GM12878 (cell line): ENCODE measurements at regions not wholly inside any gene's neighbourhood (a gene's known extent, or its start where the extent isn't known, plus 50 kb on each side); places are given as distances from the start of the nearest gene placed in this dataset.

Source experiments
- ATAC-seq: fragments of 200-7000 bp; cut with Tn5 transposase; 3 replicates; pipeline ENCODE4 v1.9.1; 2020; ENCODE audit warnings: mild to moderate bottlenecking, moderate library complexity
- BruUV-seq: library from RNA; stranded (reverse); fragments of 400-500 nt; replicated peaks from 2 replicates; lab custom pipeline; 2021; lab: Mats Ljungman, UMichigan
- CTCF ChIA-PET: fragments of 300-600 bp; sonication (Branson Sonifier 250); formaldehyde crosslinking; extraction: SDS; loops from one replicate; lab custom pipeline; 2021; ENCODE audit warnings: inconsistent platforms; lab: Yijun Ruan, JAX
- POLR2A ChIA-PET: fragments of 350-600 bp; formaldehyde crosslinking; extraction: SDS; loops from one replicate; lab custom pipeline; 2021; ENCODE audit warnings: inconsistent platforms; lab: Charles Lee
- RAD21 ChIA-PET: fragments of 300-600 bp; sonication (Branson Sonifier 250); formaldehyde crosslinking; loops from one replicate; lab custom pipeline; 2023; ENCODE audit warnings: antibody characterized with exemption; ENCODE audit not compliant: unreplicated experiment; lab: Charles Lee
- SMC1A ChIA-PET: fragments of 300-600 bp; sonication (Branson Sonifier 250); formaldehyde crosslinking; loops from one replicate; lab custom pipeline; 2023; ENCODE audit not compliant: unreplicated experiment, uncharacterized antibody; lab: Charles Lee
- DNase-seq: peaks from one replicate; pipeline ENCODE4 v3.0.0-alpha.2; 2011; ENCODE audit warnings: low read depth, low spot score
- FAIRE-seq: peaks from 3 replicates; lab custom pipeline; 2011; peaks lifted over from hg19 to GRCh38; lab: Jason Lieb, UNC
- H2AFZ ChIP-seq: 2 replicates; pipeline ENCODE4 v1.6.0; 2011; ENCODE audit warnings: low read depth, low read length, control low read depth; ENCODE audit not compliant: control insufficient read depth
- H3K27ac ChIP-seq: 2 replicates; pipeline ENCODE4 v1.5.1; 2011; ENCODE audit warnings: control low read depth; ENCODE audit not compliant: control insufficient read depth, insufficient read depth
- H3K27me3 ChIP-seq, 2 experiments: replicated peaks in 1 of 2; 2 replicates each; pipeline versions ENCODE4 v1.6.0 to v1.6.1; 2011; ENCODE audit warnings: low read length in 1 of 2; ENCODE audit not compliant: control insufficient read depth in 2 of 2, insufficient read depth in 2 of 2
- H3K36me3 ChIP-seq, 2 experiments: 2 replicates each; pipeline ENCODE4 v1.5.1; 2011; ENCODE audit warnings: low read length in 1 of 2; ENCODE audit not compliant: control insufficient read depth in 2 of 2, insufficient read depth in 2 of 2
- H3K4me1 ChIP-seq: 2 replicates; pipeline ENCODE4 v1.6.1; 2011; ENCODE audit warnings: mild to moderate bottlenecking, low read length, moderate library complexity, mixed read lengths; ENCODE audit not compliant: control insufficient read depth, insufficient read depth
- H3K4me2 ChIP-seq: 2 replicates; pipeline ENCODE4 v1.6.0; 2011; ENCODE audit warnings: control low read depth; ENCODE audit not compliant: control insufficient read depth, insufficient read depth
- H3K4me3 ChIP-seq: fragments of 200-600 bp; sonication (generic); 2 replicates; pipeline ENCODE4 v1.5.1; 2016
- H3K79me2 ChIP-seq: 2 replicates; pipeline ENCODE4 v1.6.0; 2011; ENCODE audit warnings: low read length; ENCODE audit not compliant: control insufficient read depth, insufficient read depth
- H3K9ac ChIP-seq: 2 replicates; pipeline ENCODE4 v1.8.0; 2011; ENCODE audit warnings: low read length, control low read depth, mixed read lengths; ENCODE audit not compliant: control insufficient read depth, insufficient read depth
- H3K9me3 ChIP-seq: replicated peaks from 3 replicates; pipeline ENCODE4 v1.5.1; 2011; ENCODE audit warnings: mild to moderate bottlenecking, low read length; ENCODE audit not compliant: control insufficient read depth, insufficient read depth
- H4K20me1 ChIP-seq: 2 replicates; pipeline ENCODE4 v1.6.0; 2011; ENCODE audit not compliant: control insufficient read depth, insufficient read depth
- CUX1 ChIP-seq: IDR thresholded peaks from 2 replicates; pipeline ENCODE4 v1.6.1; 2012; ENCODE audit warnings: improper control_type of control experiment, low read depth, low read length; ENCODE audit not compliant: insufficient replicate concordance
- EED ChIP-seq: sonication (generic); IDR thresholded peaks from 2 replicates; pipeline ENCODE4 v1.6.1; 2016; ENCODE audit warnings: antibody characterized with exemption, low read depth
- GABPA ChIP-seq: IDR thresholded peaks from 2 replicates; pipeline ENCODE4 v1.6.1; 2014; ENCODE audit warnings: antibody characterized with exemption, low read depth, mild to moderate bottlenecking, inconsistent platforms
- HDGF ChIP-seq: fragments of 450-650 bp; IDR thresholded peaks from 2 replicates; pipeline ENCODE4 v1.6.1; 2016; ENCODE audit warnings: antibody characterized with exemption
- IKZF2 ChIP-seq, 2 experiments: fragments of 450-650 bp; IDR thresholded peaks; 2 replicates each; pipeline ENCODE4 v1.6.1; 2017; ENCODE audit warnings: mild to moderate bottlenecking in 2 of 2, moderate library complexity in 2 of 2
- KAT2A ChIP-seq: conservative IDR thresholded peaks from 2 replicates; pipeline ENCODE4 v1.6.1; 2011; ENCODE audit warnings: low read depth, low read length; ENCODE audit not compliant: control insufficient read depth
- MEF2A ChIP-seq: IDR thresholded peaks from 2 replicates; pipeline ENCODE4 v1.6.1; 2011; ENCODE audit warnings: low read depth, mild to moderate bottlenecking, low read length, moderate library complexity; ENCODE audit not compliant: insufficient read depth
- NFYA ChIP-seq: IDR thresholded peaks from 2 replicates; pipeline ENCODE4 v1.6.1; 2011; ENCODE audit warnings: low read depth, mild to moderate bottlenecking, low read length, improper control_type of control experiment, borderline replicate concordance
- NR2C2 ChIP-seq: IDR thresholded peaks from 2 replicates; pipeline ENCODE4 v1.6.1; 2011; ENCODE audit warnings: borderline replicate concordance, low read depth; ENCODE audit not compliant: control insufficient read depth, insufficient read length
- PBX3 ChIP-seq: IDR thresholded peaks from 2 replicates; pipeline ENCODE4 v1.6.1; 2011; ENCODE audit warnings: mild to moderate bottlenecking, low read depth, low read length, moderate library complexity; ENCODE audit not compliant: insufficient replicate concordance
- SPI1 ChIP-seq: IDR thresholded peaks from 2 replicates; pipeline ENCODE4 v1.6.1; 2011; ENCODE audit warnings: low read depth, mild to moderate bottlenecking, low read length, moderate library complexity, borderline replicate concordance; ENCODE audit not compliant: insufficient read depth
- USF1 ChIP-seq: IDR thresholded peaks from 2 replicates; pipeline ENCODE4 v1.6.1; 2011; ENCODE audit warnings: borderline replicate concordance, low read depth, mild to moderate bottlenecking, moderate library complexity, mixed read lengths, low read length; ENCODE audit not compliant: insufficient read depth; ENCODE audit errors: extremely low read length
- ZSCAN29 ChIP-seq: fragments of 450-650 bp; IDR thresholded peaks from 2 replicates; pipeline ENCODE4 v1.6.1; 2017; ENCODE audit warnings: mild to moderate bottlenecking, moderate library complexity
- WGBS: methylation state at CpG from one replicate; pipeline ENCODE4 v1.1.6; 2016; ENCODE audit warnings: low lambda C conversion rate; ENCODE audit not compliant: insufficient replicate concordance, insufficient coverage; ENCODE audit errors: missing lambda C conversion rate; 5-methylcytosine and 5-hydroxymethylcytosine counted together
- in situ Hi-C: fragments of 300-500 bp; cut with MboI; formaldehyde crosslinking; loops from 9 replicates; pipeline ENCODE4 v1.14.3; 2018; ENCODE audit warnings: mixed read lengths
- intact Hi-C: fragments of 100-400 bp; cut with micrococcal nuclease; formaldehyde crosslinking; loops from one replicate; pipeline ENCODE4 v1.14.2; 2022; ENCODE audit not compliant: unreplicated experiment

GRCh38 chr12:60724984-60725383 is 1129.2 kb downstream of the SLC16A7 start (continued):
- TF ChIP-seq CUX1 = no peak
- TF ChIP-seq MEF2A = no peak
- no peak for TF ChIP-seq EED
- no peak for TF ChIP-seq HDGF
- TF ChIP-seq NR2C2 = no peak
- no peak for TF ChIP-seq PBX3
- no peak for TF ChIP-seq ZSCAN29

- CTCF ChIA-PET = no interaction called here
These were observed 1156.8 kb downstream of the SLC16A7 start for GRCh38 chr12:60752589-60752988.

More at GRCh38 chr12:60752589-60752988, 1156.8 kb downstream of the SLC16A7 start:
- no TSS peak for BruUV-seq
- in situ Hi-C loops = no loop called here
- intact Hi-C loops = no loop called here
- Histone ChIP-seq H3K4me1 (no peaks in the 10 kb centered on the region), H3K4me2 (no peak overlapping the region), H3K79me2 (no peaks in the 10 kb centered on the region), H3K4me3 (no peak overlapping the region), H3K27ac (no peak overlapping the region), H3K27me3 (no peaks in the 10 kb centered on the region), H3K9me3 (no peaks in the 10 kb centered on the region), H2AFZ (no peak overlapping the region), H3K36me3 (no peaks in the 10 kb centered on the region), H3K9ac (no peak overlapping the region), H4K20me1 (no peaks in the 10 kb centered on the region)
- TF ChIP-seq USF1 (no peak), NFYA (no peak), KAT2A (no peak), GABPA (no peak), SPI1 (peak; percentile 93), IKZF2 (IDR thresholded peaks at IDR 0.05) (no peak)
- RAD21 ChIA-PET = no interaction called here
- ATAC-seq (peak; percentile 98), DNase-seq (no peak), FAIRE-seq (no peak)
- POLR2A ChIA-PET = no interaction called here
- SMC1A ChIA-PET = no interaction called here
- 36% methylated on average over 1 of the region's 1 CpG for WGBS
